Left ventricle myocardium inferior (tissue), 1 donor: ENCODE measurements at regions not wholly inside any gene's neighbourhood (a gene's known extent, or its start where the extent isn't known, plus 50 kb on each side); places are given as distances from the start of the nearest gene placed in this dataset.
"Not testable (repeated sequence)": the region's sequence is repeated elsewhere in the genome, so short reads cannot be mapped to it uniquely, and the experiment has no call there.

Experiments used
- DNase-seq: peaks from one replicate; pipeline ENCODE4 v3.0.0-alpha.2; 2020
- H3K27ac ChIP-seq: fragments of 200-600 bp; replicated peaks from 2 replicates; pipeline ENCODE4 v1.8.0; 2021
- H3K27me3 ChIP-seq: fragments of 200-600 bp; 2 replicates; pipeline ENCODE4 v1.8.0; 2021; ENCODE audit warnings: low read depth
- H3K36me3 ChIP-seq: fragments of 200-600 bp; 2 replicates; pipeline ENCODE4 v1.8.0; 2021
- H3K4me1 ChIP-seq: fragments of 200-600 bp; 2 replicates; pipeline ENCODE4 v1.8.0; 2021
- H3K4me3 ChIP-seq: fragments of 200-600 bp; 2 replicates; pipeline ENCODE4 v1.8.0; 2021; ENCODE audit warnings: mild to moderate bottlenecking, moderate library complexity
- H3K9me3 ChIP-seq: fragments of 200-600 bp; replicated peaks from 2 replicates; pipeline ENCODE4 v1.8.0; 2021
- CTCF ChIP-seq: fragments of 200-600 bp; IDR thresholded peaks from 2 replicates; pipeline ENCODE4 v1.8.0; 2021; ENCODE audit warnings: antibody characterized with exemption, mild to moderate bottlenecking, borderline replicate concordance
- intact Hi-C: fragments of 100-400 bp; cut with micrococcal nuclease; formaldehyde crosslinking; loops from one replicate; pipeline ENCODE4 v1.11.0; 2022
- donor health status: DM: no; HTN: yes; CAD: no; lungs with severe emphysema.

- no peak for DNase-seq
- TF ChIP-seq CTCF, result no peak
- Histone ChIP-seq H3K27ac (no peak overlapping the region), H3K4me3 (no peak overlapping the region), H3K4me1 (no peaks in the 10 kb centered on the region), H3K9me3 (no peaks in the 10 kb centered on the region), H3K27me3 (no peaks in the 10 kb centered on the region), H3K36me3 (no peaks in the 10 kb centered on the region)
- intact Hi-C loops, result no loop called here
Measured at GRCh38 chr13:59279028-59279427, 884.7 kb downstream of the DIAPH3 start.

GRCh38 chr13:59279576-59279975 lies 884.2 kb downstream of the DIAPH3 start:
- no peak for DNase-seq
- Histone ChIP-seq H3K27ac (no peak overlapping the region), H3K4me3 (no peak overlapping the region), H3K4me1 (no peaks in the 10 kb centered on the region), H3K9me3 (no peaks in the 10 kb centered on the region), H3K27me3 (no peaks in the 10 kb centered on the region), H3K36me3 (no peaks in the 10 kb centered on the region)
- intact Hi-C loops, result no loop called here
- TF ChIP-seq CTCF, result no peak

GRCh38 chr13:59280297-59280696 lies 883.4 kb downstream of the DIAPH3 start:
- no peak for DNase-seq
- Histone ChIP-seq H3K27ac (no peak overlapping the region), H3K4me1 (no peaks in the 10 kb centered on the region), H3K9me3 (no peaks in the 10 kb centered on the region), H3K27me3 (no peaks in the 10 kb centered on the region), H3K36me3 (no peaks in the 10 kb centered on the region), H3K4me3 (no peak overlapping the region)
- TF ChIP-seq CTCF, result no peak
- intact Hi-C loops, result no loop called here

GRCh38 chr13:59281453-59281852 lies 882.3 kb downstream of the DIAPH3 start:
- Histone ChIP-seq H3K27ac (no peak overlapping the region), H3K4me3 (no peak overlapping the region), H3K36me3 (no peaks in the 10 kb centered on the region), H3K9me3 (no peaks in the 10 kb centered on the region), H3K4me1 (no peaks in the 10 kb centered on the region), H3K27me3 (no peaks in the 10 kb centered on the region)
- intact Hi-C loops, result no loop called here
- no peak for DNase-seq
- TF ChIP-seq CTCF, result no peak

- intact Hi-C loops, H3K4me3 ChIP-seq: not testable (repeated sequence)
Measured at GRCh38 chr13:59292240-59292639, 871.5 kb downstream of the DIAPH3 start.

GRCh38 chr13:59299584-59299983 lies 864.1 kb downstream of the DIAPH3 start:
- no peak for TF ChIP-seq CTCF
- no peak for DNase-seq
- peaks cover 20% of the 10 kb centered on the region for H3K9me3 ChIP-seq
- no peak overlapping the region for H3K4me3 ChIP-seq
- intact Hi-C loops, result no loop called here
- H3K36me3 ChIP-seq, result no peaks in the 10 kb centered on the region
- no peaks in the 10 kb centered on the region for H3K27me3 ChIP-seq
- no peaks in the 10 kb centered on the region for H3K4me1 ChIP-seq
- H3K27ac ChIP-seq, result no peak overlapping the region

More at GRCh38 chr13:59292240-59292639, 871.5 kb downstream of the DIAPH3 start:
- not testable (repeated sequence) for H3K4me1 ChIP-seq, DNase-seq, H3K27me3 ChIP-seq, H3K27ac ChIP-seq, H3K36me3 ChIP-seq
- peaks cover 30% of the 10 kb centered on the region for H3K9me3 ChIP-seq
